Stimulated activated CD4-positive, alpha-beta T cell treated with anti-CD3 and anti-CD28 coated beads, TNF-alpha, amount 100 ng/mL, for 4 hours (primary cell): ENCODE measurements at regions not wholly inside any gene's neighbourhood (a gene's known extent, or its start where the extent isn't known, plus 50 kb on each side); places are given as distances from the start of the nearest gene placed in this dataset.
"Not testable (repeated sequence)": the region's sequence is repeated elsewhere in the genome, so short reads cannot be mapped to it uniquely, and the experiment has no call there.

ENCODE experiments used
- DNase-seq, 3 experiments: peaks; one replicate each; pipeline ENCODE4 v3.0.0-alpha.2; 2020; ENCODE audit warnings: low read depth in 3 of 3

DNA sequence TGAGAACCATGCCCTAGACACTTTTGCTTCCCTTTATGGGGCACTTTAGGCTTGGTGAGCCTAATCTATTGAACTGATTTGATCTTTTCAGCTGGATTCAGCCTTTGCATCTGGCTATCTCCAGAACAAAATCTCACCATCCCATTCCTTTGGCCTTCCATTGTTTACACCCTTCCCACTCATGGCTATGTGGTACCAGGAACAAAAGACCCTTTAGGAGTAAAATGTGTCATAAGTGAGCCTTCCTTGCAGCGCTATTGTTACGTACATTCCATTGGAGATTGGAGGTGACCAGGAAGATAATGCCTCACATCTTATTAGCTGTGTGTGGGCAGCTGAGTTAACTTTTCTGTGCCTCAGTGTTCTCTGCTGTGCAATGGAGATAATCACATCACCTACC, 188.4 kb downstream of the SATB1 start:
- DNase-seq: no peak

DNA sequence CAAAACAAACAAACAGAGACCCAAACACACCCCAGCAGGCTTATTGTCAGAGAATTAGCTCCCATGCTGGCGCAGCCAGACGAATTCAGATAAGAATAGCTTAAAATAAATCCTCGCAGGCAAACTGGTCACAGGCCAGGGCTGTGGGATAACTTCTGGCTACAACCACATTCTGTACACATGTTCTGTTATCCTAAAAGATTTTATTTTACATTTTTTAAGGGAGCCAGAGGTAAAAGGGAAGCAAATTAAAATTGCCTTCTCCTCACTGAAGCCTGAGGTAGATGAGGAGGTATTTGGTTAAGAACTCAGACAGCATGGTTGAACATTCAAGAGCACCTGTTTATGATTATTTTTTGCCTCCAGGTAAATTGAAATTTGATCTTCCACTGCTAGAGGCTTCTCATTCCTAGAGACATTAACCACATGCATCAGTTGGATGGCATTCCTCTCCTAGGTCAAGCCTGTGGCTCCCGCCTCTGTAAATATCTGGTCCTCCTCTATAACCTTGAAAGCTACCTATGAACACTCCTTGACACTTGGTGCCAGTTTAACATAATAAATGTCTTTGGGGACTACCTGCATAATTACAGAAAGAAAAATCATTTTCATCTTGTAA, 190.3 kb downstream of the SATB1 start:
- DNase-seq: no peak

- no peak for DNase-seq
Observed at GRCh38 chr3:18233987-18234716, 191.0 kb downstream of the SATB1 start.

- DNase-seq: no peak
Observed at GRCh38 chr3:18232317-18232716, 192.8 kb downstream of the SATB1 start.

DNA sequence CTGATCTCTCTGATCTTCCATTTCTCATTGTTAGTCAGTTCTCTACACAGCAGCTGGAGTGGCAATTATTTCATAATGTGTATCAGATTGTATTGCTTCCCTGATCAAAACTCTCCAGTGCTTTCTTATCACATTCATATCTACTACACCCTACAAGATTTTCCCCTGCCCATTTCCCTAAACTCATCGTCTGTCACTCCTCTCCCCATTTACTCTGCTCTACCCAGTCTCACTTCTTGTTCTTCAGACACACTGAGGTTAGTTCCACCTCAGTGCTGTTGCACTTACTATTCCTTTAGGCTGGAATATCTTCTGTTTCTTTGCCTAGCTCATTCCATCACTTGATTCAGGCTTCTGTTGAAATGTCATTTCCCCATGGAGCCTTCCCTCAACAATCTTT, 197.1 kb downstream of the SATB1 start:
- DNase-seq: no peak

- no peak for DNase-seq
Observed at GRCh38 chr3:18225709-18226108, 199.4 kb downstream of the SATB1 start.

GRCh38 chr3:18224426-18224825, 200.7 kb downstream of the SATB1 start:
- DNase-seq: no peak

GRCh38 chr3:18223974-18224373, 201.2 kb downstream of the SATB1 start:
- DNase-seq: no peak

DNA sequence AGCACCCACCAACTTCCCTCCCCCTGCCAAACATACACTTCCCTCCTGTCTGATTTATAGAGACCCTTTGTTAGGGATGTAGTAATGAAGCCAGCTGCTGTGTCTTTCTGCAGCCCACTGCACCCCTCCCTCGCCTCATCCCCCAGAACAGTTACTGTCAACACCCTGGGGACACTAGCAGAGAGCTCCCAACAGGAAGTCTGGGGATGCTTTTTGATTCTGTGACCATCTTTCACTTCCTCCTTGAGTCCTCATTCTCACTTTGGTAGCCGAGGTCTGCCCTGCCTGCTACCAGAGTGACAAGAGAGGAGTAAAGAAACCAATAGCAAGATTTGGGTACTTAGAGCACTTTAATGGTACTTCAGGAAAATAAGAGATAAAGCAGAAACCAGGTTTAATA, 201.6 kb downstream of the SATB1 start:
- no peak for DNase-seq

GRCh38 chr3:18222686-18223085, 202.5 kb downstream of the SATB1 start:
- no peak for DNase-seq

GRCh38 chr3:18217507-18218174, 207.5 kb downstream of the SATB1 start:
- DNase-seq: no peak

GRCh38 chr3:18216996-18217395, 208.1 kb downstream of the SATB1 start:
- DNase-seq: no peak

- no peak for DNase-seq
Observed at GRCh38 chr3:18215639-18216038, 209.5 kb downstream of the SATB1 start.

DNA sequence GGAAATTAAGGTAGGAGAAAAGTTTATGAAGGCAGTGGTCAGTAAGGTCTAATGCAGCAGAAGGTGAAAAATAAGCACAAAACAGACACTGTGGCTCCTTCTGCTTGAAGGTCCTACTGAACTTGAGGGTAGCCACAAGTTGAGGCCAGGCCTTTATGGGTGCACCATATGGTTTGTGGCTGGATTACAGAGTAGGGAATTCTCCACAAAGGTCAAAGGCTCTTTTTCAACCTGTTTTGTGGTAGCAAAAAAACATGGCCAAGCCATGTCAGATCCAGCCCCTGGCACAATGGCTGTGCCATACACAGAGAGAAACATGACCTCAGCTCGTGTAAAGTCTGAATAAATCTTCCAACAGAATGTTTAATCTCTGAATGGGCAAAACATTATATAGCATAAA, 214.0 kb downstream of the SATB1 start:
- DNase-seq: no peak

- no peak for DNase-seq
Observed at GRCh38 chr3:18208856-18209255, 216.3 kb downstream of the SATB1 start.

DNA sequence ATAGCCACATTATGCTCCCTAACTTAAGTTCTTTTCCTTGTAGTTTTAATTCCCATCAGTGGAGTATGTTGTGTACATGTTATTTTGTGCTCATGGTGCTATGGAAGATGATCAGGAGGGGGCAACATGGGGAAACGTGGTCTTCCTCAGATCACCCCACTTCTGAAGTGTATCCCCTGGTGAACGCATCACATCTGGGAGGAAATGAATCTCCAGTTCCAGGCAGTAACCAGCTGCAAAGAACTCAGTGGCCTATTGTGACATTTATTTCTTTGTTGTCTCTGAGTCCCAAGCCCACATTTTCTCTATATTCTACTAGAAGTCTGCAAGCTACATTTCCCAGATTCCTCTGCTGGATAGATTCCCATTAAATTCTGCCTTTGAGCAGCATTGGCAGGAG, 217.0 kb downstream of the SATB1 start:
- no peak for DNase-seq

DNA sequence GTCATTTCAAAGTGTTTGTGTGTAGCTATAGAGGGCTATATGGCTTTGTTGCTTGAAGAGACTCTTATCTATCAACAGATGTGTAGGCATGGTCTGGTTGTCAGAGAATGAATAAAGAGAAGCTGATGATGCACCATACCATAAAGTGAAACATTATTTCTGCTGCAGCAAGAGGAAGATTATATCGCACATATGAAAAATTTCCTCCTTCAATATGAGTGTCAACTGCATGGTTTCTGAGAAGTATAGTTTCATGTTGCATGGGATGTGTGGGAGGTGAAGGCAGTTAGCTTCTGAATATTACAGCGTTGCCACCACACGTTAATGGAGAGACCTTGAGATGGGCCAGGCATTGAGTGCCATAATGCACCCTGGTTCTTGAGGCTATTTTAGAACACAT, 217.9 kb downstream of the SATB1 start:
- no peak for DNase-seq

DNA sequence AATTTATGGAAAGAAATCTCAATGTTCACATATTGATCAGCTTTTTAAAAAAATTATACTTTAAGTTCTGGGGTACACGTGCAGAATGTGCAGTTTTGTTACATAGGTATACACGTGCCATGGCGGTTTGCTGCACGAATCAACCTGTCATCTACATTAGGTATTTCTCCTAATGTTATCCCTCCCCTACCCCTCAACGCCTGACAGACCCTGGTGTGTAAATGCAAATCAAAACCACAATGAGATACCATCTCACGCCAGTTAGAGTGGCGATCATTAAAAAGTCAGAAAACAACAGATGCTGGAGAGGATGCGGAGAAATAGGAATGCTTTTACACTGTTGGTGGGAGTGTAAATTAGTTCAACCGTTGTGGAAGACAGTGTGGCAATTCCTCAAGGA, 219.4 kb downstream of the SATB1 start:
- not testable (repeated sequence) for DNase-seq

DNA sequence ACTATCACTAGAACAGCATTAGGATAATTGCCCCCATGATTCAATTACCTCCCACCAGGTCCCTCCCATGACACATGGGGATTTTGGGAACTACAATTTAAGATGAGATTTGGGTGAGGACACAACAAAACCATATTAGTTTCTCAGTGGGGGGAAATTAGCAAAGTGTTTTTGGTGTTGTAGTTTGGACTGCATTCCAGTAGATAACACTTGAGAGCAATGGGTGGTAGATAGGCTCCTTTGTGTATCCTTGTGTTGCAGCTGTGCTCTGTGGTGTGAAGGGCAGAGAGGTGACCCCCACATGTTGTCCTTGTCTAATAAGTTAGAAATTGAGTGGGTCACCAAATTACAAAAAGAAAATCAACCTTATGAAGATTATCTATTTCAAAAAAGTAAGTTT, 223.8 kb downstream of the SATB1 start:
- DNase-seq: no peak

- DNase-seq: no peak
Observed at GRCh38 chr3:18199757-18200156, 225.4 kb downstream of the SATB1 start.

- DNase-seq: no peak
Observed at GRCh38 chr3:18195836-18196235, 229.3 kb downstream of the SATB1 start.

GRCh38 chr3:18194431-18194830, 230.7 kb downstream of the SATB1 start:
- DNase-seq: no peak

- no peak for DNase-seq
Observed at GRCh38 chr3:18190646-18191045, 234.5 kb downstream of the SATB1 start.
